ENCODE measurements at regions not wholly inside any gene's neighbourhood (a gene's known extent, or its start where the extent isn't known, plus 50 kb on each side); places are given as distances from the start of the nearest gene placed in this dataset.

GRCh38 chr5:26690511-26690910, 347.9 kb downstream of the CDH9 start (continued):
- no peak for TF ChIP-seq CEBPZ (IDR thresholded peaks at IDR 0.05; ENCODE audit: low read depth, low read length)
- TF ChIP-seq RBBP5 (conservative IDR thresholded peaks at IDR 0.05): no peak
- TF ChIP-seq EP300 (IDR thresholded peaks at IDR 0.05; ENCODE audit: borderline replicate concordance in 1 of 2, control insufficient read depth in 1 of 2, low read depth in 2 of 2, low read length in 2 of 2): no peak
- no peak for TF ChIP-seq ATF2 (IDR thresholded peaks at IDR 0.05; ENCODE audit: low read length)

DNA sequence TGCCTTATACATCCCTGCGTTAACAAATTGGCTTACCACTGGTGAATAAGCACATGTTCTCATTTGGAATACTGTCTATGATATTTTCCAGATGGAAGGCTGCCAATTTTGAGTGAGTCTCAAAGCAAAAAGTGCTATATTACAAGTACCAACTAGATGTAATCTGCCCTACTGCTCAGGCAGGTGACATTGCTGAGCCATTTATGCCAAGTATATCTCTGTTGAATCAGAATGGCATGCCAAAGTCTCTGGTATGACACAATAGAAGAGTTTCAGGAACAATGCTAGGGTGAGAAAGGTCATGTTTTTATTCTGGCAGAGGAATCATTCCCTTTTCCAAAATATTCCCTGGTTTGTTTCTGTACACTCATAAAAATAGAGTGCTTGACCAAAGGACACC, 356.5 kb downstream of the CDH9 start:
- ATAC-seq: no peak
- ChIA-PET POLR2A (no interaction called here), CTCF (no interaction called here), SMC1A (ENCODE audit: uncharacterized antibody, unreplicated experiment) (no interaction called here), RAD21 (ENCODE audit: unreplicated experiment) (no interaction called here)
- no peaks in the 10 kb centered on the region for H3K79me2 ChIP-seq (ENCODE audit: control insufficient read depth, insufficient read depth, low read length)
- no peaks in the 10 kb centered on the region for H3K4me1 ChIP-seq (ENCODE audit: control insufficient read depth, insufficient read depth, low read length)
- no peaks in the 10 kb centered on the region for H3K9me3 ChIP-seq (replicated peaks; ENCODE audit: control insufficient read depth, insufficient read depth, low read length)
- in situ Hi-C loops (cut with MboI) (no loop called here), intact Hi-C loops (cut with micrococcal nuclease; ENCODE audit: unreplicated experiment) (no loop called here)
- no peaks in the 10 kb centered on the region for H3K27me3 ChIP-seq (replicated peaks in 1 of 2; ENCODE audit: control insufficient read depth in 2 of 2, insufficient read depth in 2 of 2, low read length in 1 of 2)
- H3K36me3 ChIP-seq (ENCODE audit: control insufficient read depth in 2 of 2, insufficient read depth in 2 of 2, low read length in 1 of 2): no peaks in the 10 kb centered on the region
- 43% methylated on average over 1 of the region's 1 CpG for WGBS (ENCODE audit: insufficient coverage, insufficient replicate concordance, low lambda C conversion rate, missing lambda C conversion rate)
- DNase-seq (ENCODE audit: low read depth, low spot score): no peak
- no peaks in the 10 kb centered on the region for H4K20me1 ChIP-seq (ENCODE audit: control insufficient read depth, insufficient read depth)
- H3K9ac ChIP-seq (ENCODE audit: control insufficient read depth, insufficient read depth, low read length): no peak overlapping the region
- H2AFZ ChIP-seq (ENCODE audit: control insufficient read depth, low read depth, low read length): no peak overlapping the region
- H3K4me2 ChIP-seq (ENCODE audit: control insufficient read depth, insufficient read depth): no peak overlapping the region
- FAIRE-seq: no peak
- no peak overlapping the region for H3K4me3 ChIP-seq
- no peak overlapping the region for H3K27ac ChIP-seq (ENCODE audit: control insufficient read depth, insufficient read depth)
- no TSS peak for BruUV-seq (replicated peaks)
- TF ChIP-seq TCF12 (IDR thresholded peaks at IDR 0.05; ENCODE audit: low read depth, low read length): no peak
- TF ChIP-seq HDAC2 (IDR thresholded peaks at IDR 0.05): no peak
- no peak for TF ChIP-seq SIX5 (IDR thresholded peaks at IDR 0.05; ENCODE audit: low read depth, low read length, severe bottlenecking)
- TF ChIP-seq, protein P1, sequence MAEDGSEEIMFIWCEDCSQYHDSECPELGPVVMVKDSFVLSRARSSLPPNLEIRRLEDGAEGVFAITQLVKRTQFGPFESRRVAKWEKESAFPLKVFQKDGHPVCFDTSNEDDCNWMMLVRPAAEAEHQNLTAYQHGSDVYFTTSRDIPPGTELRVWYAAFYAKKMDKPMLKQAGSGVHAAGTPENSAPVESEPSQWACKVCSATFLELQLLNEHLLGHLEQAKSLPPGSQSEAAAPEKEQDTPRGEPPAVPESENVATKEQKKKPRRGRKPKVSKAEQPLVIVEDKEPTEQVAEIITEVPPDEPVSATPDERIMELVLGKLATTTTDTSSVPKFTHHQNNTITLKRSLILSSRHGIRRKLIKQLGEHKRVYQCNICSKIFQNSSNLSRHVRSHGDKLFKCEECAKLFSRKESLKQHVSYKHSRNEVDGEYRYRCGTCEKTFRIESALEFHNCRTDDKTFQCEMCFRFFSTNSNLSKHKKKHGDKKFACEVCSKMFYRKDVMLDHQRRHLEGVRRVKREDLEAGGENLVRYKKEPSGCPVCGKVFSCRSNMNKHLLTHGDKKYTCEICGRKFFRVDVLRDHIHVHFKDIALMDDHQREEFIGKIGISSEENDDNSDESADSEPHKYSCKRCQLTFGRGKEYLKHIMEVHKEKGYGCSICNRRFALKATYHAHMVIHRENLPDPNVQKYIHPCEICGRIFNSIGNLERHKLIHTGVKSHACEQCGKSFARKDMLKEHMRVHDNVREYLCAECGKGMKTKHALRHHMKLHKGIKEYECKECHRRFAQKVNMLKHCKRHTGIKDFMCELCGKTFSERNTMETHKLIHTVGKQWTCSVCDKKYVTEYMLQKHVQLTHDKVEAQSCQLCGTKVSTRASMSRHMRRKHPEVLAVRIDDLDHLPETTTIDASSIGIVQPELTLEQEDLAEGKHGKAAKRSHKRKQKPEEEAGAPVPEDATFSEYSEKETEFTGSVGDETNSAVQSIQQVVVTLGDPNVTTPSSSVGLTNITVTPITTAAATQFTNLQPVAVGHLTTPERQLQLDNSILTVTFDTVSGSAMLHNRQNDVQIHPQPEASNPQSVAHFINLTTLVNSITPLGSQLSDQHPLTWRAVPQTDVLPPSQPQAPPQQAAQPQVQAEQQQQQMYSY (CRISPR knock-in tag; IDR thresholded peaks at IDR 0.05): no peak
- TF ChIP-seq IRF4 (IDR thresholded peaks at IDR 0.05; ENCODE audit: low read depth, low read length): no peak
- no peak for TF ChIP-seq NR2F1 (conservative IDR thresholded peaks at IDR 0.05)
- TF ChIP-seq MTA3 (IDR thresholded peaks at IDR 0.05; ENCODE audit: borderline replicate concordance, low read length): no peak
- TF ChIP-seq MEF2A (IDR thresholded peaks at IDR 0.05; ENCODE audit: insufficient read depth, low read depth, low read length): no peak
- no peak for TF ChIP-seq ATF7 (IDR thresholded peaks at IDR 0.05; ENCODE audit: low read depth)
- no peak for TF ChIP-seq CEBPB (IDR thresholded peaks at IDR 0.05; ENCODE audit: borderline replicate concordance in 1 of 2, low read depth in 2 of 2, low read length in 2 of 2)
- no peak for TF ChIP-seq KAT2A (conservative IDR thresholded peaks at IDR 0.05; ENCODE audit: control insufficient read depth, low read depth, low read length)
- no peak for TF ChIP-seq SREBF1 (IDR thresholded peaks at IDR 0.05; ENCODE audit: low read length)
